BE2C (cell line): ENCODE measurements at regions not wholly inside any gene's neighbourhood (a gene's known extent, or its start where the extent isn't known, plus 50 kb on each side); places are given as distances from the start of the nearest gene placed in this dataset.

Experiments used
- DNase-seq: peaks from one replicate; pipeline ENCODE4 v3.0.0-alpha.2; 2020
- H3K27me3 ChIP-seq: fragments of 250-450 bp; sonication (Bioruptor Pico); 2 replicates; pipeline ENCODE4 v1.5.1; 2020; ENCODE audit warnings: mild to moderate bottlenecking
- H3K36me3 ChIP-seq: fragments of 250-450 bp; sonication (Bioruptor Pico); 2 replicates; pipeline ENCODE4 v1.5.1; 2020; ENCODE audit warnings: mild to moderate bottlenecking
- H3K4me1 ChIP-seq: fragments of 250-450 bp; sonication (Bioruptor Pico); 2 replicates; pipeline ENCODE4 v1.5.1; 2020
- H3K4me3 ChIP-seq: 2 replicates; pipeline ENCODE4 v1.5.1; 2011; ENCODE audit warnings: low read depth, low read length
- H3K9me3 ChIP-seq: fragments of 250-450 bp; sonication (Bioruptor Pico); 2 replicates; pipeline ENCODE4 v1.5.1; 2020
- CTCF ChIP-seq: IDR thresholded peaks from 2 replicates; pipeline ENCODE4 v1.5.1; 2012; ENCODE audit warnings: mild to moderate bottlenecking, low read depth, low read length

- H3K9me3 ChIP-seq: no peaks in the 10 kb centered on the region
- H3K27me3 ChIP-seq: no peaks in the 10 kb centered on the region
- TF ChIP-seq CTCF: no peak
- no peak overlapping the region for H3K4me3 ChIP-seq
- H3K4me1 ChIP-seq: no peaks in the 10 kb centered on the region
- DNase-seq: no peak
- no peaks in the 10 kb centered on the region for H3K36me3 ChIP-seq
Observed at GRCh38 chr12:114616081-114616480, 67.9 kb downstream of the TBX3 start.

- H3K36me3 ChIP-seq: no peaks in the 10 kb centered on the region
- peaks cover 7% of the 10 kb centered on the region for H3K27me3 ChIP-seq
- DNase-seq: no peak
- H3K4me1 ChIP-seq: no peaks in the 10 kb centered on the region
- H3K9me3 ChIP-seq: no peaks in the 10 kb centered on the region
- no peak for TF ChIP-seq CTCF
- no peak overlapping the region for H3K4me3 ChIP-seq
Observed at GRCh38 chr12:114614040-114614439, 69.9 kb downstream of the TBX3 start.

- TF ChIP-seq CTCF: no peak
- Histone ChIP-seq H3K9me3 (no peaks in the 10 kb centered on the region), H3K36me3 (no peaks in the 10 kb centered on the region), H3K27me3 (peaks cover 9% of the 10 kb centered on the region), H3K4me1 (no peaks in the 10 kb centered on the region), H3K4me3 (no peak overlapping the region)
- no peak for DNase-seq
Observed at GRCh38 chr12:114612062-114612461, 71.9 kb downstream of the TBX3 start.

GRCh38 chr12:114611145-114612018, 72.6 kb downstream of the TBX3 start:
- H3K36me3 ChIP-seq: no peaks in the 10 kb centered on the region
- H3K4me1 ChIP-seq: no peaks in the 10 kb centered on the region
- peaks cover 9% of the 10 kb centered on the region for H3K27me3 ChIP-seq
- no peak for DNase-seq
- no peak overlapping the region for H3K4me3 ChIP-seq
- H3K9me3 ChIP-seq: no peaks in the 10 kb centered on the region
- TF ChIP-seq CTCF: no peak

GRCh38 chr12:114608509-114608908, 75.5 kb downstream of the TBX3 start:
- no peak for TF ChIP-seq CTCF
- H3K4me3 ChIP-seq: no peak overlapping the region
- no peaks in the 10 kb centered on the region for H3K9me3 ChIP-seq
- DNase-seq: no peak
- H3K27me3 ChIP-seq: peaks cover 9% of the 10 kb centered on the region
- H3K4me1 ChIP-seq: no peaks in the 10 kb centered on the region
- no peaks in the 10 kb centered on the region for H3K36me3 ChIP-seq

GRCh38 chr12:114605918-114606317, 78.1 kb downstream of the TBX3 start:
- Histone ChIP-seq H3K36me3 (no peaks in the 10 kb centered on the region), H3K4me1 (no peaks in the 10 kb centered on the region), H3K4me3 (no peak overlapping the region), H3K27me3 (peaks cover 9% of the 10 kb centered on the region), H3K9me3 (no peaks in the 10 kb centered on the region)
- no peak for TF ChIP-seq CTCF
- DNase-seq: no peak
